Glutamatergic neuron (in vitro differentiated cells): ENCODE measurements at regions not wholly inside any gene's neighbourhood (a gene's known extent, or its start where the extent isn't known, plus 50 kb on each side); places are given as distances from the start of the nearest gene placed in this dataset.

ENCODE experiments used
- DNase-seq: peaks from one replicate; pipeline ENCODE4 v3.0.0; 2022
- H3K27ac Mint-ChIP-seq: one replicate; pipeline ENCODE4 v1.8.0; 2020; ENCODE audit warnings: mild to moderate bottlenecking, mixed read lengths, inconsistent platforms; ENCODE audit not compliant: unreplicated experiment
- H3K27me3 Mint-ChIP-seq: one replicate; pipeline ENCODE4 v1.8.0; 2020; ENCODE audit warnings: mild to moderate bottlenecking, moderate library complexity, mixed read lengths, inconsistent platforms; ENCODE audit not compliant: unreplicated experiment
- H3K36me3 Mint-ChIP-seq: one replicate; pipeline ENCODE4 v1.8.0; 2020; ENCODE audit warnings: mild to moderate bottlenecking, mixed read lengths, inconsistent platforms; ENCODE audit not compliant: unreplicated experiment
- H3K4me1 Mint-ChIP-seq: one replicate; pipeline ENCODE4 v1.8.0; 2020; ENCODE audit warnings: mild to moderate bottlenecking, low read depth, mixed read lengths, inconsistent platforms; ENCODE audit not compliant: unreplicated experiment
- H3K4me3 Mint-ChIP-seq: one replicate; pipeline ENCODE4 v1.8.0; 2020; ENCODE audit warnings: mild to moderate bottlenecking, mixed read lengths, inconsistent platforms; ENCODE audit not compliant: unreplicated experiment
- H3K9me3 Mint-ChIP-seq: one replicate; pipeline ENCODE4 v1.8.0; 2020; ENCODE audit warnings: mild to moderate bottlenecking, moderate library complexity, mixed read lengths, inconsistent platforms; ENCODE audit not compliant: unreplicated experiment
- TF ChIP-seq, protein P1 (sequence below): fragments of 200-600 bp; sonication (generic); IDR thresholded peaks from one replicate; pipeline ENCODE4 v1.5.0; 2021; ENCODE audit not compliant: partially characterized antibody, unreplicated experiment

DNA sequence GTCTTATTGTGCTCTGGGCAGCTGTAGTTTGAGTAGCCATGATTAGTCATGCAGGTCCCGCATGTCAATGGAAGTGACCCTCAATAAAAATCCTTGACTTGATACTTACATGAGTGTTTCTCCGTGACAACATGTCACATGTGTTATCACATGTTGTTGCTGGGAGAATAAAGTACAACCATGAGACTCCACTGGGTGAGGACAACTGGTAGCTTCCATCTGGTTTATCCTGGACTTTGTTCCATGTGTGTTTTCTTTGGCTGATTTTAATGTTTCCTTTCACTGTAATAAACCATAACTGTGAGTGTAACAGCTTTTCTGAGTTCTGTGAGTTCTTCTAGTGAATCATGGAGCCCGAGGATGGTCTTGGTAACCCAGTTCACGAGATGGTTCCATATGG is 63.1 kb upstream of the NDN start:
- no peaks in the 10 kb centered on the region for H3K36me3 Mint-ChIP-seq
- no peak overlapping the region for H3K4me3 Mint-ChIP-seq
- no peaks in the 10 kb centered on the region for H3K4me1 Mint-ChIP-seq
- peaks cover 1% of the 10 kb centered on the region for H3K27me3 Mint-ChIP-seq
- no peak for DNase-seq
- TF ChIP-seq, protein P1, sequence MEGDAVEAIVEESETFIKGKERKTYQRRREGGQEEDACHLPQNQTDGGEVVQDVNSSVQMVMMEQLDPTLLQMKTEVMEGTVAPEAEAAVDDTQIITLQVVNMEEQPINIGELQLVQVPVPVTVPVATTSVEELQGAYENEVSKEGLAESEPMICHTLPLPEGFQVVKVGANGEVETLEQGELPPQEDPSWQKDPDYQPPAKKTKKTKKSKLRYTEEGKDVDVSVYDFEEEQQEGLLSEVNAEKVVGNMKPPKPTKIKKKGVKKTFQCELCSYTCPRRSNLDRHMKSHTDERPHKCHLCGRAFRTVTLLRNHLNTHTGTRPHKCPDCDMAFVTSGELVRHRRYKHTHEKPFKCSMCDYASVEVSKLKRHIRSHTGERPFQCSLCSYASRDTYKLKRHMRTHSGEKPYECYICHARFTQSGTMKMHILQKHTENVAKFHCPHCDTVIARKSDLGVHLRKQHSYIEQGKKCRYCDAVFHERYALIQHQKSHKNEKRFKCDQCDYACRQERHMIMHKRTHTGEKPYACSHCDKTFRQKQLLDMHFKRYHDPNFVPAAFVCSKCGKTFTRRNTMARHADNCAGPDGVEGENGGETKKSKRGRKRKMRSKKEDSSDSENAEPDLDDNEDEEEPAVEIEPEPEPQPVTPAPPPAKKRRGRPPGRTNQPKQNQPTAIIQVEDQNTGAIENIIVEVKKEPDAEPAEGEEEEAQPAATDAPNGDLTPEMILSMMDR = no peak
- no peak overlapping the region for H3K27ac Mint-ChIP-seq
- no peaks in the 10 kb centered on the region for H3K9me3 Mint-ChIP-seq

DNA sequence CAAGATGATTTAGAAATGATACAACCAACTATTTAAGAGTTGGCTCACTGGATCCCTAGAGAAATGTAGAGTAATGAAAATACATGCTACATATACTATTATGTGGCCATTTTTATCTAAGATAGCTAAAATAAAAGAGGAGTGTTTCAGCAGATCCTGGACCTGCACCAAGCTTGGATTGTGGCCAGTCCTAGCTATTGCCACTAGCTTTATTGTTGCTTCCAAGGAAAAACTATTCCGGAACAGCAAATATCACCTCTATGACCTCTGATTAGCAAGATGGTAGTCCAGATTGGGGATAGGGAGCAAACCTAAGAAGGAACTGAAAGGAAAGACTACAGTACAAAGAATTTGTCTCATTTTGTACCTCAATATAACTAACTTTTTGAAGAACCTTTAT is 63.7 kb upstream of the NDN start:
- Mint-ChIP-seq H3K27me3 (peaks cover 1% of the 10 kb centered on the region), H3K9me3 (no peaks in the 10 kb centered on the region), H3K27ac (no peak overlapping the region), H3K4me1 (no peaks in the 10 kb centered on the region), H3K4me3 (no peak overlapping the region), H3K36me3 (no peaks in the 10 kb centered on the region)
- TF ChIP-seq, protein P1 = no peak
- no peak for DNase-seq

DNA sequence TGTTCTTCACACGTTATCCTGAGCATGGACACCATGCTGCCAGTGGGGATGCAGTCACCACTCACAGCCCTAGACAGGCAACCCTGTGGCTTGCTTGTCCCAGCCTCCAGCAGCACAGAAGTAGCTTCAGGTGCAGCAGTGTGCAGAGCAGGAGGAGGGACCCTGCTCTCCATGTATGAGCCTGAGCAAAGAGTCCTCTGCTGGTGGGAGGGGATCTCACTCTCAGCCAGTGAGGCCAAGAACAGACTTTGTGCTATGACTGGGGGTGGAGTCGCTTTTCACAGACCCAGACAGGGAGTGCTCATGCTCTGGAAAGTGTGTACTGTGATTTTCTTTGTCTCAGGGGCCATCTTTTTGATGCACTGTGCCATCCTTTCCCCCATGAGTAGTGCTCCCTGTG is 66.1 kb upstream of the NDN start:
- no peak overlapping the region for H3K27ac Mint-ChIP-seq
- no peak for DNase-seq
- H3K36me3 Mint-ChIP-seq = no peaks in the 10 kb centered on the region
- no peak overlapping the region for H3K4me3 Mint-ChIP-seq
- peaks cover 1% of the 10 kb centered on the region for H3K27me3 Mint-ChIP-seq
- no peaks in the 10 kb centered on the region for H3K4me1 Mint-ChIP-seq
- H3K9me3 Mint-ChIP-seq = no peaks in the 10 kb centered on the region
- TF ChIP-seq, protein P1 = no peak

DNA sequence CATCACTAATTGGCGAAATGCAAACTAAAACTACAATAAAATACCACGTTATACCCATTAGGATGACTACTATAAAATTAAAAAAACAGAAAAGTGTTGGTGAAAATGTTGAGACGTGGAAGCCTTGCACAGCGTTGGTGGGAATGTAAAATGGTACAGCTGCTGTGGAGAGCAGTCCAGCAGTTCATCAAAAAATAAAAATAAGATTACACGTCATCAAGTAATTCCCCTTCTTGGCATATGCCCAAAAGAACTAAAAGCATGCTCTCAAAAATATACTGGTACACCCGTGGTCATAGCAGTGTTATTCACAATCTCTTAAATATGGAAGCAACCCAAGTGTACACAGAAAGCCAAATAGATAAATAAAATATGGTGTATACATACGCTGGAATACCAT is 71.8 kb upstream of the NDN start:
- H3K4me1 Mint-ChIP-seq = no peaks in the 10 kb centered on the region
- no peaks in the 10 kb centered on the region for H3K9me3 Mint-ChIP-seq
- no peak overlapping the region for H3K4me3 Mint-ChIP-seq
- TF ChIP-seq, protein P1 = no peak
- no peak overlapping the region for H3K27ac Mint-ChIP-seq
- DNase-seq = no peak
- no peaks in the 10 kb centered on the region for H3K36me3 Mint-ChIP-seq
- peaks cover 1% of the 10 kb centered on the region for H3K27me3 Mint-ChIP-seq

DNA sequence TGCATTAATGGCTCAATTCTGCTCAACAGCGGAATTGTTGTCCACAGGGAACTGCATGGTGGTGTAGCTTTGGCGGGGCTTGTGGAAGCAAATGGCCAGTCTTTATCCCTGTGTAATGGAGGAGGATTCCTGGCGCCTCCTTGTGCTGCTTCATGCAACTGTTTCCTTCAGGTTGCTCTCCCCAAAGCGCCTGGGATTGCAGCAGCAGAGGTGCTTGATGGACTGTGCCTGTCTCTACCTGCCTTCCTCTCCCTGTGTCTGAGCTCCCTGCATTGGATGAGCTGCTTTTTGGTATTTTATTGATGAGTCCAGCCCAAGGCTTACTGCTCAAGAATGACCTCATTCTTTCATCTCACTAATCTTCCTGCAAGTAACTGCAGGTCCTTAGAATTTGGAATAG is 72.9 kb upstream of the NDN start:
- Mint-ChIP-seq H3K4me3 (no peak overlapping the region), H3K4me1 (no peaks in the 10 kb centered on the region), H3K9me3 (peaks cover under 1% of the 10 kb centered on the region), H3K27me3 (no peaks in the 10 kb centered on the region), H3K36me3 (no peaks in the 10 kb centered on the region), H3K27ac (no peak overlapping the region)
- DNase-seq = peak; percentile 17
- TF ChIP-seq, protein P1 = no peak
